ENCODE measurements at regions not wholly inside any gene's neighbourhood (a gene's known extent, or its start where the extent isn't known, plus 50 kb on each side); places are given as distances from the start of the nearest gene placed in this dataset.

DNA sequence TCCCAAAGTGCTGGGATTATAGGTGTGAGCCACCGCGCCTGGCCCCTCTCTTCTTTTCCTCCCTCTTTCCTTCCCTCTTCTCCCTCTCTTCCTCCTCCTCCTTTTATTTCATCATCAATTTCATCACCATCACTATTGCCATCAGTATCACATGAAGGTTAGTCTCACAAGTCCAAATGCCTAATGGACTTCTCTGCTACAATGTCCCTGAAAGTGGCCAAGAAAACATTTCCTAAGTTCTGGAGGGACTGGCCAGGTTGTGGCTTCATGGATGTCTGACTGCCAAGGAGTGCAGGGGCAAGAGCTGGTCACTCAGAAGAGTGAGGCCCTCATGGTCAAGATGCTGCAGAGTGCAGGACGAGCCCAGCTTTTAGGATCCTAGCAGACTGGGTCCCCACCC, 97.6 kb downstream of the SYNE3 start:
- Histone ChIP-seq H3K27me3 (ENCODE audit: control insufficient read depth in 2 of 2, insufficient read depth in 2 of 2, low read length in 2 of 2) (no peaks in the 10 kb centered on the region), H3K4me1 (ENCODE audit: control insufficient read depth in 2 of 2, insufficient read depth in 2 of 2, low read length in 2 of 2) (no peaks in the 10 kb centered on the region), H3K36me3 (ENCODE audit: control insufficient read depth in 2 of 2, insufficient read depth in 2 of 2, low read length in 2 of 2) (peaks cover 19 to 26% of the 10 kb centered on the region in 2 donors), H3K9ac (ENCODE audit: low read depth in 1 of 2, low read length in 2 of 2) (no peak overlapping the region), H3K27ac (ENCODE audit: low read depth in 2 of 2, low read length in 2 of 2) (no peak overlapping the region), H3K4me3 (ENCODE audit: low read length in 2 of 2) (no peak overlapping the region), H3K9me3 (ENCODE audit: control insufficient read depth in 2 of 2, low read length in 2 of 2) (no peaks in the 10 kb centered on the region)

DNA sequence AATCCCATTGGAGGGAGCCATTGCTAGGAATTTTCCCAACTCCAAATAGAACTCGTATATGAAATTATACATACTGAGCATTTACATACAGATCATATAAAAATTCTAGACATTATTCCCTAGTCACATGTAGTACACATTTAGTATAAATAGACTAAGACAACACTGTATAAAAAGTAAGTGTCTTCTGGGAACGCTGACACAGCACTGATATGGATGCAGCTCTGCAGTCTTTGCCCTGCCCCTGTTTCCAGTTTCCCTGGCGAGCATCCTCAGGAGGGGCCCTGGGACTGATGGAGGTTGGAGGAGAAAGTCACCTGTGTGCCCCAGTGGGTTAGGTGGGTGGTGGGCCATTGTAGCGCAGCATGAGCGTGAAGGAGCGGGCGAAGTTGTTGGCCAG, 97.8 kb upstream of the CLMN start:
- no peak overlapping the region for H3K9ac ChIP-seq (ENCODE audit: low read depth in 1 of 2, low read length in 2 of 2)
- peaks cover 19 to 24% of the 10 kb centered on the region in 2 donors for H3K36me3 ChIP-seq (ENCODE audit: control insufficient read depth in 2 of 2, insufficient read depth in 2 of 2, low read length in 2 of 2)

DNA sequence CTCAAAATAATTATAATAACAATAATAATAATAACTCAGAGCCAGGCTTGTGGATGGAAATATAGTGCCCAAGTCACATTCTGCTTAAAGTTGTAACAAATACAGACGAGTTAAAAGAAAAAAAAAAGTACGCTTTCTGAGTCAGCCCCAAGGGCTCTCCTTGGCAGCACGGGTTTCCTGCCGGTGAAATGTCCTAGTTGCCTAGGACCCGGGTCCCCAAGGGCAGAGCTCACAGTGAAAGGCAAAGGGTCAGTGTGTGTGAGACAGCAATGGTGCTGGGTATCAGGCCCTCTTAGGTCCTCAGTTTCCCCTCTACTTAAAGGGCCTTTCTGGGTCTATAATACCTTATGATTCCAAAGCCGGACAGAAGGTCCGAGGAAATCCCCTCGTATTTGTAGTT, 96.3 kb upstream of the CLMN start:
- Histone ChIP-seq H3K36me3 (ENCODE audit: control insufficient read depth in 2 of 2, insufficient read depth in 2 of 2, low read length in 2 of 2) (peaks cover 15 to 23% of the 10 kb centered on the region in 2 donors), H3K27ac (ENCODE audit: low read depth in 2 of 2, low read length in 2 of 2) (no peak overlapping the region), H3K27me3 (ENCODE audit: control insufficient read depth in 2 of 2, insufficient read depth in 2 of 2, low read length in 2 of 2) (no peaks in the 10 kb centered on the region), H3K9ac (ENCODE audit: low read depth in 1 of 2, low read length in 2 of 2) (no peak overlapping the region), H3K9me3 (ENCODE audit: control insufficient read depth in 2 of 2, low read length in 2 of 2) (no peaks in the 10 kb centered on the region), H3K4me1 (ENCODE audit: control insufficient read depth in 2 of 2, insufficient read depth in 2 of 2, low read length in 2 of 2) (no peaks in the 10 kb centered on the region), H3K4me3 (ENCODE audit: low read length in 2 of 2) (no peak overlapping the region)

More for the DNA sequence above, 97.8 kb upstream of the CLMN start:
- H3K4me3 ChIP-seq (ENCODE audit: low read length in 2 of 2) = no peak overlapping the region
- no peaks in the 10 kb centered on the region for H3K4me1 ChIP-seq (ENCODE audit: control insufficient read depth in 2 of 2, insufficient read depth in 2 of 2, low read length in 2 of 2)
- H3K27me3 ChIP-seq (ENCODE audit: control insufficient read depth in 2 of 2, insufficient read depth in 2 of 2, low read length in 2 of 2) = no peaks in the 10 kb centered on the region
- H3K9me3 ChIP-seq (ENCODE audit: control insufficient read depth in 2 of 2, low read length in 2 of 2) = no peaks in the 10 kb centered on the region
- H3K27ac ChIP-seq (ENCODE audit: low read depth in 2 of 2, low read length in 2 of 2) = no peak overlapping the region

DNA sequence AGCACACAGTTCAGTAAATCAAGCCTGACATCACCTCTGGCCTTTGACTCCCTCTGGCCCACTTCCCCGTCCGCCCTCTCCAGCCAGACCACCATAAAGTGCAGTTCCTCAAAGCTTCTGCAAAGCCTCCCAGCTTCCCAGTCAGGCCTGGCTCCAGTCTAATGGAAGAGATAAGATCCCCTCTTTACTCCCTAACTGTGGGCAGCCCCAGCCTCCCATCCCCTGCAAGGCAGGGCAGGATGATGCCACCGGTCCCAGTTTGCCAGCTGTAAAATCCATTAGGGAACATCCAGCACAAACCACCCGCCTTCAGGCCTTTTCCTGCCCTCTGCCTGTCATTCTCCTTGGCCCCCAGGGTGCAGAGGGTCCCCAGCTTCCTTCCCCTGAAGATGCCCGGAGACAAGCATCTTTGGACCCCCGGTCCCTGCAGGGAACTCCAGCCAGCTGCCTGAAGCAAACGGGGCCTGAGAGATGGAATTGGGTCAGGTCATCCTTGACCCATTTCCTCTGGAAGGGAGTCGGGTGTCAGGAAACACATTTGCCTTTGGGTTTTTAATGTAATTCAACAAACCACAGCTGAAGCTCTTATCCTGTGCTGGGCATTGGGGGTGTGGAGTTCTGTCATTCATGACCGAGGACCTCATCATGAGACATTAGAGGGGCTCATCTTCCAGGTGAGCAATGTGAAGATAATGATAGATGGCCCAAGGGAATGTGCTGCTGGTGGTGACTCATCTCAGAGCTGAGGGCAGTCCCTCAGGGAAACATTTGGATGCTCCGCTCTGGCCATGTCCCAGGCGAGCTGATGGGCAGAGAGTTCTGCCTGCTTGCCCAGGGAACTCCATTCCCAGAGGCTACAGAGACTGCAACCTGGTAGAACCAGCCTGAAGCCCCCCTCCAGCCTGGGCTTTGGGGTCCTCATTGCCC, 93.8 kb upstream of the CLMN start:
- Histone ChIP-seq H3K27ac (ENCODE audit: low read depth in 2 of 2, low read length in 2 of 2) (no peak overlapping the region), H3K36me3 (ENCODE audit: control insufficient read depth in 2 of 2, insufficient read depth in 2 of 2, low read length in 2 of 2) (peaks cover 15 to 17% of the 10 kb centered on the region in 2 donors), H3K27me3 (ENCODE audit: control insufficient read depth in 2 of 2, insufficient read depth in 2 of 2, low read length in 2 of 2) (no peaks in the 10 kb centered on the region), H3K4me1 (ENCODE audit: control insufficient read depth in 2 of 2, insufficient read depth in 2 of 2, low read length in 2 of 2) (peaks cover 0 to 4% of the 10 kb centered on the region in 2 donors), H3K4me3 (ENCODE audit: low read length in 2 of 2) (no peak overlapping the region), H3K9me3 (ENCODE audit: control insufficient read depth in 2 of 2, low read length in 2 of 2) (no peaks in the 10 kb centered on the region), H3K9ac (ENCODE audit: low read depth in 1 of 2, low read length in 2 of 2) (no peak overlapping the region)

DNA sequence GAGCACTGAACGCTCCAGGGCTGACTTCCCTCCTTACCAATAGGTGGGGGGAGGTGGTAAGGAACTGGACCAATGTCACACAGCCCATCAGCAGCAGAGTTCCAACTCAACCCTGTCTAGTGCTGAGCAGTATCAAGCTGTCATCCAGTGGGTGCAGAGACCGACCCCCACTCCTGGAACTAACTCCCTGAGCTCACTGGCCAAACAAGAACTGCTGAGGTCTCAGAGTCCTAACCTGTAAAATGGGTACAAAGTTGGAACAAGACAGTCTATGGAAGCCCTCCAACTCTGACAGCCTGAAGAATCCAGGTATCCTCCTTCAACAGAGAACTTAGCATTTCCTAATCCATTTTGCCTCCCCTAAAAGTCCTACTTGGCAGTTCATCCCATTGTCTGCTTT, 91.1 kb upstream of the CLMN start:
- H3K36me3 ChIP-seq (ENCODE audit: control insufficient read depth in 2 of 2, insufficient read depth in 2 of 2, low read length in 2 of 2) = no peaks in the 10 kb centered on the region
- H3K9me3 ChIP-seq (ENCODE audit: control insufficient read depth in 2 of 2, low read length in 2 of 2) = no peaks in the 10 kb centered on the region
- no peaks in the 10 kb centered on the region for H3K27me3 ChIP-seq (ENCODE audit: control insufficient read depth in 2 of 2, insufficient read depth in 2 of 2, low read length in 2 of 2)
- H3K9ac ChIP-seq (ENCODE audit: low read depth in 1 of 2, low read length in 2 of 2) = no peak overlapping the region
- peaks cover 0 to 4% of the 10 kb centered on the region in 2 donors for H3K4me1 ChIP-seq (ENCODE audit: control insufficient read depth in 2 of 2, insufficient read depth in 2 of 2, low read length in 2 of 2)
- no peak overlapping the region for H3K27ac ChIP-seq (ENCODE audit: low read depth in 2 of 2, low read length in 2 of 2)
- H3K4me3 ChIP-seq (ENCODE audit: low read length in 2 of 2) = no peak overlapping the region

DNA sequence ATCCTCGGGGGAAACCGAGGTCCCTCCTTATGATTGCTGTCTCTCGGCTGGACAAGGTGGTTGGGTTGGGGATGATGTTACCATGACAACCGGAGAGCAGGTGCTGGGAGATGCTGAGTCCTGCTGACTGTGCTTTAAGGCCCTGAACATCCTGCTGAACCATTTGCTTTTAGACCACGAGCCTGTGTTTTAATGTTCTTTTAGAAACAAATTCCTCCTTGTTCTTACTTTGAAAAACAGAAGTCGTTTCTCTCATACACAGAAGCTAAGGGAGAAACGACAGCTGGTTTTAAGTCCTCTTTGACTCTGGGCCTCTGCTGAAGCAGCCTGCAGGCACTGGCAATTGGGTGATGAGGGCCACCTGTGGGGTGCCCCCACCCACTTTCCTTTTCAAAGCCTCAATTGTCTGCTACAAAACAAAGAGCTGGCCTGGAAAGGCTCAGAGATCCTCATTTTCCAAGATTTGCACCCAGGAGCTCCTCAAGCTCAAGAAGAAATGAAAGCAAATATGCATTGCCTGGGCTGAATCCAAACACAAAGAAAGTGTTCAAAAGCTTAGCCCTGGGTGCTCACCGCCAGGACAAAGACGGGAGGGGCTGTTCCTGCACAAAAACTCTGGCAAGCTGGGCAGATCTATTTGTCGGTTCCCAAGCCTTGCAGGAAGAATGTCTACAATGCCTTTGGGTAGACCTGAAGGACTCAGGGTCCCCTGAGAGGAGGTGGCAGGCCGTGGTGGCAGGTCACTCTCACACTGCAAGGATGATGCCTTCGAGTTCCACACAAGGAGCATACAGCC, 90.0 kb upstream of the CLMN start:
- no peak overlapping the region for H3K9ac ChIP-seq (ENCODE audit: low read depth in 1 of 2, low read length in 2 of 2)
- H3K27ac ChIP-seq (ENCODE audit: low read depth in 2 of 2, low read length in 2 of 2) = no peak overlapping the region
- peaks cover 0 to 4% of the 10 kb centered on the region in 2 donors for H3K4me1 ChIP-seq (ENCODE audit: control insufficient read depth in 2 of 2, insufficient read depth in 2 of 2, low read length in 2 of 2)
- H3K9me3 ChIP-seq (ENCODE audit: control insufficient read depth in 2 of 2, low read length in 2 of 2) = no peaks in the 10 kb centered on the region
- no peaks in the 10 kb centered on the region for H3K36me3 ChIP-seq (ENCODE audit: control insufficient read depth in 2 of 2, insufficient read depth in 2 of 2, low read length in 2 of 2)
- no peak overlapping the region for H3K4me3 ChIP-seq (ENCODE audit: low read length in 2 of 2)
- no peaks in the 10 kb centered on the region for H3K27me3 ChIP-seq (ENCODE audit: control insufficient read depth in 2 of 2, insufficient read depth in 2 of 2, low read length in 2 of 2)

DNA sequence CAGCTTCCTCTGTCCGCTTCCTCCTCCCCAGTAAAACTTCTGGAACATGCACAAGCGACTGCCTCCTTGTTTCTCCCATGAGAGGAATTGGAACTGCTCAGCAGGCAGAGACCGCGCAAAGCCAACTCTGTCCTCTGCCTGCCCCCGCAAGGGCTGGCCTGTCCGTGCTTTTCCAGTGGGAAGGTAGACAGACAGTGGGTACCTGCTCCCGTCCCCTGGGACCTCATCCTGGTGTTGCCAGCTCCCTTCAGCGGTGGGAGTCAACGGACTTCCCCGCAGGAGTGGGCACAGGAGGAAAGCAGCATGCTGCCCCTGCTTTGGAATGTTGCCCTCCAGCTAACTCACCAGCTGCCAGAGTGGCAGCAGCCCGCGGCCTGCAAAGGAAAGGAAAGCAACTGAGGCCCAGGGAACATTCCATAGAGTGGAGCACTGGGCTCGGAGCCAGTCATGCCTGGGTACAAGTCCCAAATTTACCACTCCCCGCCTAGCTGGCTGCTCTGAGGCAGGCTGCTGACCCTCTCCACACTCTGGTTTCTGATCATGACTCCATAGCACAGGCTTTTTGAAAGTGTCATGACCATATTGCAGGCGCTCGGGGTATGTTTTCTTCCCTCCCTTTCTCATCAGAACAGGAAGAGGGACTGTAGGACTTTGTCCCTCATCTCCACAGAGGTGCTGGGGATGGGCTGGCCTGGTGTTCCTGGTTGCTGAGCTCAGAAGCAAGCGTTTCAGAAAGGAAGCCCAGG, 89.2 kb upstream of the CLMN start:
- H3K27me3 ChIP-seq (ENCODE audit: control insufficient read depth in 2 of 2, insufficient read depth in 2 of 2, low read length in 2 of 2) = no peaks in the 10 kb centered on the region
- H3K9me3 ChIP-seq (ENCODE audit: control insufficient read depth in 2 of 2, low read length in 2 of 2) = no peaks in the 10 kb centered on the region
- H3K4me1 ChIP-seq (ENCODE audit: control insufficient read depth in 2 of 2, insufficient read depth in 2 of 2, low read length in 2 of 2) = peaks cover 0 to 4% of the 10 kb centered on the region in 2 donors
- H3K36me3 ChIP-seq (ENCODE audit: control insufficient read depth in 2 of 2, insufficient read depth in 2 of 2, low read length in 2 of 2) = no peaks in the 10 kb centered on the region
- H3K4me3 ChIP-seq (ENCODE audit: low read length in 2 of 2) = no peak overlapping the region
- no peak overlapping the region for H3K9ac ChIP-seq (ENCODE audit: low read depth in 1 of 2, low read length in 2 of 2)
- no peak overlapping the region for H3K27ac ChIP-seq (ENCODE audit: low read depth in 2 of 2, low read length in 2 of 2)

DNA sequence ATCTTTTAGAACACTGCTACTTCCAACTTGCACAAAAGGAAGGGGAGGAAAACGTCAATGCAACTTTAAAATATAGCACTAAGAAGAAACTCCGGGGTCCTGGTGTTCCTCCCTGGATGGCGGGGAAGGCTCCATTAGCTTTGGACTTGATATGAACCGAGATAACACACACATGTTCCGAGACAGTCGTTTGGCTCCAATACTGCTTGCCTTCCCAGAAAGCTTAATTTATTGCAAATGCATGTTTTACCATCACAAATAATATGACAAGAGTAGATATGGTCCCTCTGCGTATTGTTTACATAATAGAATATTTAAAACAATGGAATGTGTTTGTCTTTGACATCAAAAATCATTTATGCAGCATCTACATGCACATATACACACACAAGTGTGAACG, 87.6 kb upstream of the CLMN start:
- Histone ChIP-seq H3K9ac (ENCODE audit: low read depth in 1 of 2, low read length in 2 of 2) (no peak overlapping the region), H3K4me3 (ENCODE audit: low read length in 2 of 2) (no peak overlapping the region), H3K9me3 (ENCODE audit: control insufficient read depth in 2 of 2, low read length in 2 of 2) (no peaks in the 10 kb centered on the region), H3K4me1 (ENCODE audit: control insufficient read depth in 2 of 2, insufficient read depth in 2 of 2, low read length in 2 of 2) (peaks cover 0 to 4% of the 10 kb centered on the region in 2 donors), H3K36me3 (ENCODE audit: control insufficient read depth in 2 of 2, insufficient read depth in 2 of 2, low read length in 2 of 2) (no peaks in the 10 kb centered on the region), H3K27ac (ENCODE audit: low read depth in 2 of 2, low read length in 2 of 2) (no peak overlapping the region), H3K27me3 (ENCODE audit: control insufficient read depth in 2 of 2, insufficient read depth in 2 of 2, low read length in 2 of 2) (no peaks in the 10 kb centered on the region)

DNA sequence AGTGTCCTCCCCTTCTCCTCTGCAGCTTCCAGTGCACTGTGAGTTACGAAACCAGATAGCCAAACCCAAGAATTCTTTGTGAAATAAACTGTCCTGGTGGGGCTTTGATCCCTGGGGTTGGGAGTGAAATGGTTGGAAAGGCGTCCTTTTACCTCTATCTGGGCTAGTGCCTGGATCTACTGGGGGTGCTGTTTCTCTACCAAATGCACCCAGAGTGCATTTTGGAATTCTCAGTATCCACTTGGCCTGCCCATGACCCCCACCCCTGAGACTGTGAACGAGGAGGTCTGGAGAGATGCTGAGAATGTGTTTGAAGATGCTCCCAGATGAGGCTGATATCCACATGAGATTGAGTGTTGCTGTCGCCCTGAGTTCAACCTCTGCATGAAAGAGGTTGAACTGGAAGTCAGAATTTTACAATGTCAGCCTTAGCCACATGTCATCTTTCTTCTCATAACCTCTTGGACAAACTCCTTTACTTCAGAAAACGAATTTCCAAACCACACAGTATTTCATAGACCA, 87.1 kb upstream of the CLMN start:
- no peaks in the 10 kb centered on the region for H3K9me3 ChIP-seq (ENCODE audit: control insufficient read depth in 2 of 2, low read length in 2 of 2)
- H3K36me3 ChIP-seq (ENCODE audit: control insufficient read depth in 2 of 2, insufficient read depth in 2 of 2, low read length in 2 of 2) = no peaks in the 10 kb centered on the region
- peaks cover 0 to 4% of the 10 kb centered on the region in 2 donors for H3K4me1 ChIP-seq (ENCODE audit: control insufficient read depth in 2 of 2, insufficient read depth in 2 of 2, low read length in 2 of 2)
- no peaks in the 10 kb centered on the region for H3K27me3 ChIP-seq (ENCODE audit: control insufficient read depth in 2 of 2, insufficient read depth in 2 of 2, low read length in 2 of 2)
- H3K9ac ChIP-seq (ENCODE audit: low read depth in 1 of 2, low read length in 2 of 2) = no peak overlapping the region
- H3K4me3 ChIP-seq (ENCODE audit: low read length in 2 of 2) = no peak overlapping the region
- no peak overlapping the region for H3K27ac ChIP-seq (ENCODE audit: low read depth in 2 of 2, low read length in 2 of 2)

All from mucosa of rectum (tissue), 2 donors.